ENCODE measurements at regions not wholly inside any gene's neighbourhood (a gene's known extent, or its start where the extent isn't known, plus 50 kb on each side); places are given as distances from the start of the nearest gene placed in this dataset.

- TF ChIP-seq, protein P1, sequence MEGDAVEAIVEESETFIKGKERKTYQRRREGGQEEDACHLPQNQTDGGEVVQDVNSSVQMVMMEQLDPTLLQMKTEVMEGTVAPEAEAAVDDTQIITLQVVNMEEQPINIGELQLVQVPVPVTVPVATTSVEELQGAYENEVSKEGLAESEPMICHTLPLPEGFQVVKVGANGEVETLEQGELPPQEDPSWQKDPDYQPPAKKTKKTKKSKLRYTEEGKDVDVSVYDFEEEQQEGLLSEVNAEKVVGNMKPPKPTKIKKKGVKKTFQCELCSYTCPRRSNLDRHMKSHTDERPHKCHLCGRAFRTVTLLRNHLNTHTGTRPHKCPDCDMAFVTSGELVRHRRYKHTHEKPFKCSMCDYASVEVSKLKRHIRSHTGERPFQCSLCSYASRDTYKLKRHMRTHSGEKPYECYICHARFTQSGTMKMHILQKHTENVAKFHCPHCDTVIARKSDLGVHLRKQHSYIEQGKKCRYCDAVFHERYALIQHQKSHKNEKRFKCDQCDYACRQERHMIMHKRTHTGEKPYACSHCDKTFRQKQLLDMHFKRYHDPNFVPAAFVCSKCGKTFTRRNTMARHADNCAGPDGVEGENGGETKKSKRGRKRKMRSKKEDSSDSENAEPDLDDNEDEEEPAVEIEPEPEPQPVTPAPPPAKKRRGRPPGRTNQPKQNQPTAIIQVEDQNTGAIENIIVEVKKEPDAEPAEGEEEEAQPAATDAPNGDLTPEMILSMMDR (IDR thresholded peaks at IDR 0.05): no peak
- TF ChIP-seq POLR2A (IDR thresholded peaks at IDR 0.05) (no peak), POLR2AphosphoS5 (IDR thresholded peaks at IDR 0.05) (no peak)
Measured at GRCh38 chr6:74597266-74597665, 608.6 kb downstream of the COL12A1 start.

Measured in breast epithelium (tissue), 3 donors.